SIG-M5 (cell line): ENCODE measurements at regions not wholly inside any gene's neighbourhood (a gene's known extent, or its start where the extent isn't known, plus 50 kb on each side); places are given as distances from the start of the nearest gene placed in this dataset.
A peak's percentile ranks its signal among the peaks of the same experiment; 100 is the strongest.
"Not testable (repeated sequence)": the region's sequence is repeated elsewhere in the genome, so short reads cannot be mapped to it uniquely, and the experiment has no call there.

Experiments used
- DNase-seq: peaks from one replicate; lab custom pipeline; 2025; lab: John Stamatoyannopoulos, UW

GRCh38 chr14:81584495-81584894 is 50.8 kb upstream of the SEL1L start:
- DNase-seq = no peak

GRCh38 chr14:81589381-81590065 is 55.9 kb upstream of the SEL1L start:
- no peak for DNase-seq

GRCh38 chr14:81591266-81591665 is 57.6 kb upstream of the SEL1L start:
- no peak for DNase-seq

- DNase-seq = no peak
These were observed 60.4 kb upstream of the SEL1L start for GRCh38 chr14:81594012-81594411.

- DNase-seq = no peak
These were observed 72.0 kb upstream of the SEL1L start for GRCh38 chr14:81605660-81606059.

GRCh38 chr14:81613341-81614045 is 79.8 kb upstream of the SEL1L start:
- DNase-seq = no peak

DNA sequence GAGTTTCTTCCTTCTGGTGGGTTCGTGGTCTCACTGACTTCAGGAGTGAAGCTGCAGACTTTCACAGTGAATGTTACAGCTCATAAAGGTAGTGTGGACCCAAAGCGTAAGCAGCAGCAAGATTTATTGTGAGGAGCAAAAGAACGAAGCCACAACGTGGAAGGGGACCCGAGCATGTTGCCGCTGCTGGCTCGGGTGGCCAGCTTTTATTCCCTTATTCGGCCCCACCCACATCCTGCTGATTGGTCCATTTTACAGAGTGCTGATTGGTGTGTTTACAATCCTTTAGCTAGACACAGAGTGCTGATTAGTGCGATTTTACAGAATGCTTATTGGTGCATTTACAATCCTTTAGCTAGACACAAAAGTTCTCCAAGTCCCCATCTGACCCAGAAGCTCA is 80.6 kb upstream of the SEL1L start:
- DNase-seq = not testable (repeated sequence)

DNA sequence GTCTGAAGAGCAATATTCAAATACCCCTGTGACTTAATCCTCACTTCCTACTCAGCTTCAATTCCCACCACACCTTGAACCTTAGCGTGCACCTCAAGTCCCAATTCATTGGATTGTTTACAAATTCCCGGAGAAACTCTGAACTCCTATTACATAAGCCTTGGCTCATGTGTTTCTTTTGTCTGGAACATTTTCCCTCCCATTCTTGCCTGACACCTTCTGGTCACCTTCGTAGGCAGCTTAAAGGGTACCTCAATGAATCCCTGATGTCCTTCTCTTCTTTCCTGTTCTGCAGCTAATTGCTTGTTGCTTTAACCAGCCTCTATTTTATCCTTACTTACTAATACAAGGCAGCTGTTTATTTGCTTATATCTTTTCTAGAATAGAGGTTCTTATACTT is 85.0 kb upstream of the SEL1L start:
- DNase-seq = no peak

GRCh38 chr14:81619816-81620215 is 86.2 kb upstream of the SEL1L start:
- DNase-seq = no peak

- not testable (repeated sequence) for DNase-seq
These were observed 90.2 kb upstream of the SEL1L start for GRCh38 chr14:81623771-81624396.

DNA sequence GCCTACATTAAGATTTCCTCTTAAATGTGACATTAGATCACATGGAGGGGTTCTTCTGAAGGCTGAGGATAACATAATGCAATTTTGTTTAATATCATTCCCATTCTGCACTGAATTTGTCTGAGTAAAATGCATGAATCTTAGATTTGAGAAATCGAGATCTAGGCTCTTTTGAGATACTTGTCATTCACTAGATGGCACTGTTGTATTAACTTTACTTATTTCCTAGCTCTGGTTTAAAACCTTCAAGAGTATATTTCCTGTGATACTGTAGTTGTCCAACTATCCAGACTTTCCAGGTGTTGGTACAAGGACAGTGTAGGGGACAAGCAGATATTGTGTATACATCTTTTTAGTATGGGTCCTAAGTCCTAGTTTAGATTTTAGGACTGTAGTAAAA is 91.7 kb upstream of the SEL1L start:
- DNase-seq = peak; percentile 17

- no peak for DNase-seq
These were observed 98.5 kb upstream of the SEL1L start for GRCh38 chr14:81632157-81632556.

GRCh38 chr14:81633496-81633895 is 99.8 kb upstream of the SEL1L start:
- no peak for DNase-seq

DNA sequence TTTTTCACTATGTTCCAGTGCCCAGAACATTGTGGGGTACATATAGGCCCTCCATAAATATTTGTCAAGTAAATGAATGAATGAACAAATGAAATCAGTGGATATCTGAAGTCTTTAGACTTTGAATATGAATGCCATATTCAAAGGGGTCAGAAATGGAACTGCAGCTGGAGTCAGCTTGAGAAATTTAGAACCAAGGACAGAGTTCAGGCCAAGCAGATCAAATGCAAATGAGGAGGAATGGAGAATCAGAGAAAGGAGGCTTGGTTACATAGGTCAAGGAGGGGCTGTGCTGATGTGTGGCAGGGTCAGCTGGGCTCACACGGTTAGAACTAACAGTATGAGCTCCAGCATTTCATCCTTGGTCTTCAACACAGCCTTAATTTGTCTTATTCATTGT is 104.0 kb upstream of the SEL1L start:
- no peak for DNase-seq

- DNase-seq = no peak
These were observed 105.1 kb upstream of the SEL1L start for GRCh38 chr14:81638656-81639280.

DNA sequence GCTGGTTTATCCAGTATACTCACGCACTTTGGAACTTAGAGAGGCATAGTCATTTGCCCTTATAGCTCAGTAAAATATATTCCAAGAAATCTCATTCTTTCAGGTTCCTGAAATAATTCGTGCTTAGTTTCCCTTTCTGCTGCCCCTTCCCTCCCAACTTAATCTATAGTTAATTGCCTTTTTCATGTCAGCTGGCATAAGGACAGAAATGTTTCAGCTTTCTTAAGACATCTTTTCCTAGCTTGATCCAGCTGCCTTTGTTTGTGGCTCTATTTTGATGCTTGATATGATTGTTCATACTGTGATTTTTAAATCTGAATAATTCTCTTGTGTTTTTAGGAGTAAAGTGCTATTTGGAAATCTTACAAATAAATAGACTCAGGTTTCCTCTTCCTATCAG is 120.0 kb upstream of the SEL1L start:
- no peak for DNase-seq

- no peak for DNase-seq
These were observed 122.0 kb upstream of the SEL1L start for GRCh38 chr14:81655423-81656314.

DNA sequence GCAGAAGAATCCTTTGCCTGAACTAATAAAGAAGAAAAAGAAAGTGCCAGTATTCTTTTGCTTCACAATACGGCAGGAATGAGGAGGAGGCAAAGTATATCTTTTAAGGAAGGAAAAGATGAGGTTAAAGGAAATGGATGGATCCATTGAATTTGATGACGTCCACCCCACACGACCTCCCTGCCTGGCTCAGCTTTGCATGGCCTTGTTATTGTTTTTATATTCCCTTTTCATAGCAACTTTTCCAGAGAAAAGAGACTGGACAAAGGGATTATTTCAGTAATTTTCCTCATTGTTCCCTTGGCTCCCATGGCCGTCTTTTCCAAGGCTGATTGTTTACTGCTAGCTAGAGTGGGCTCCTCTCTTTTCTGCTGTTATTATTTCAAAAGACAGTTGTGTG is 123.2 kb upstream of the SEL1L start:
- DNase-seq = no peak

DNA sequence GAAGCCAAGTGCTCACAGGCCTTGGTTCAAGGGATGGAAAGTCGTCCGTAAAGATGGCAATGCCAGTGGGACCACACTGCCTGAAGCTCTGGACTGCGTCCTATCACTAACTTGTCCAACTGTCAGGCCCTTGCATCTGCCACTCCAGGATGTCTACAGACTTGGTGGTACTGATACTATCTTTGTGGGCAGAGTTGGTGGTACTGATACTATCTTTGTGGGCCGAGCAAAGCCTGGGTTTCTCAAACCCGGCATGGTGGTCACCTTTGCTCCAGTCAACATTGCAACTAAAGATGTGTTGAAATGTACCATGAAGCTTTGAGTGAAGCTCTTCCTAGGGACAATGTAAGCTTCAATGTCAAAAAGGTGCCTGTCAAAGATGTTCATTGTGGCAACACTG is 128.4 kb upstream of the SEL1L start:
- DNase-seq = no peak

GRCh38 chr14:81662570-81663197 is 129.0 kb upstream of the SEL1L start:
- no peak for DNase-seq

DNA sequence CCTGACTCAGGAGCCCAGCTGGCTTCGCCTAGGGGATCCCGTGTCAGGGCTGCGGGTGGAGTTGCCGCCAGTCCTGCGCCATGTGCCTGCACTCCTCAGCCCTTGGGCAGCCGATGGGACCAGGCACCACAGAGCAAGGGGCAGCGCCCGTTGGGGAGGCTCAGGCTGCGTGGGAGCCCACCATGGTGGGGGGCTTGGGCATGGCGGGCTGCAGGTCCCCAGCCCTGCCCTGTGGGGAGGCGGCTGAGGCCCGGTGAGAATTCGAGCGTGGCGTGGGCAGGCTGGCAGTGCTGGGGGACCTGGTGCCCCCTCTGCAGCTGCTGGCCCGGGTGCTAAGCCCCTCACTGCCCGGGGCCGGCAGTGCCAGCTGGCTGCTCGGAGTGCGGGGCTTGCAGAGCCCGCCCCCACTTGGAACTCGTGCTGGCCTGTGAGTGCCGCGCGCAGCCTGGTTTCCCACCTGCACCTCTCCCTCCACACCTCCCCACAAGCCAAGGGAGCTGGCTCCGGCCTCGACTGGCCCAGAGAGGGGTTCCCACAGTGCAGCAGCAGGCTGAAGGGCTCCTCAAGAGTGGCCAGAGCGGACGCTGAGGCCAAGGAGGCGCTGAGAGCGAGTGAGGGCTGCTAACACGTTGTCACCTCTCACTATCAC is 135.1 kb upstream of the SEL1L start:
- no peak for DNase-seq
